ENCODE measurements at regions not wholly inside any gene's neighbourhood (a gene's known extent, or its start where the extent isn't known, plus 50 kb on each side); places are given as distances from the start of the nearest gene placed in this dataset.

GRCh38 chr12:114757684-114758325, 73.8 kb upstream of the TBX3 start:
- Histone ChIP-seq H2AFZ (ENCODE audit: low read length) (no peak overlapping the region), H3K4me2 (ENCODE audit: extremely low read depth, insufficient read depth, low read length) (no peak overlapping the region), H3K9me3 (ENCODE audit: control insufficient read depth, insufficient read depth, low read depth, low read length) (no peaks in the 10 kb centered on the region), H3K9ac (ENCODE audit: insufficient read depth, low read length) (no peak overlapping the region), H3K36me3 (ENCODE audit: control insufficient read depth, insufficient read depth, low read length) (no peaks in the 10 kb centered on the region), H3K27ac (ENCODE audit: insufficient read depth, low read length) (no peak overlapping the region), H3K4me3 (replicated peaks in 1 of 4; ENCODE audit: control extremely low read depth in 1 of 4, insufficient read depth in 1 of 4, low read depth in 3 of 4, low read length in 4 of 4) (no peak overlapping the region), H3K4me1 (ENCODE audit: control insufficient read depth, extremely low read depth, insufficient read depth, low read length) (peaks cover 3% of the 10 kb centered on the region), H4K20me1 (ENCODE audit: control insufficient read depth, extremely low read depth, insufficient read depth, low read length) (no peaks in the 10 kb centered on the region), H3K79me2 (ENCODE audit: control insufficient read depth, insufficient read depth, low read length) (no peaks in the 10 kb centered on the region), H3K27me3 (ENCODE audit: control insufficient read depth, insufficient read depth, low read length) (no peaks in the 10 kb centered on the region)
- no peak for DNase-seq (ENCODE audit: low read depth in 2 of 2)
- TF ChIP-seq, protein P1, sequence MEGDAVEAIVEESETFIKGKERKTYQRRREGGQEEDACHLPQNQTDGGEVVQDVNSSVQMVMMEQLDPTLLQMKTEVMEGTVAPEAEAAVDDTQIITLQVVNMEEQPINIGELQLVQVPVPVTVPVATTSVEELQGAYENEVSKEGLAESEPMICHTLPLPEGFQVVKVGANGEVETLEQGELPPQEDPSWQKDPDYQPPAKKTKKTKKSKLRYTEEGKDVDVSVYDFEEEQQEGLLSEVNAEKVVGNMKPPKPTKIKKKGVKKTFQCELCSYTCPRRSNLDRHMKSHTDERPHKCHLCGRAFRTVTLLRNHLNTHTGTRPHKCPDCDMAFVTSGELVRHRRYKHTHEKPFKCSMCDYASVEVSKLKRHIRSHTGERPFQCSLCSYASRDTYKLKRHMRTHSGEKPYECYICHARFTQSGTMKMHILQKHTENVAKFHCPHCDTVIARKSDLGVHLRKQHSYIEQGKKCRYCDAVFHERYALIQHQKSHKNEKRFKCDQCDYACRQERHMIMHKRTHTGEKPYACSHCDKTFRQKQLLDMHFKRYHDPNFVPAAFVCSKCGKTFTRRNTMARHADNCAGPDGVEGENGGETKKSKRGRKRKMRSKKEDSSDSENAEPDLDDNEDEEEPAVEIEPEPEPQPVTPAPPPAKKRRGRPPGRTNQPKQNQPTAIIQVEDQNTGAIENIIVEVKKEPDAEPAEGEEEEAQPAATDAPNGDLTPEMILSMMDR (conservative IDR thresholded peaks at IDR 0.05 in 1 of 2, IDR thresholded peaks at IDR 0.05 in 1 of 2; ENCODE audit: low read depth in 1 of 2, low read length in 2 of 2), result no peak
- no peak for TF ChIP-seq EZH2 (IDR thresholded peaks at IDR 0.05; ENCODE audit: low read length, missing control alignments)

GRCh38 chr12:114752217-114752616, 68.2 kb upstream of the TBX3 start:
- TF ChIP-seq, protein P1 (conservative IDR thresholded peaks at IDR 0.05 in 1 of 2, IDR thresholded peaks at IDR 0.05 in 1 of 2; ENCODE audit: low read depth in 1 of 2, low read length in 2 of 2), result no peak
- no peak for TF ChIP-seq EZH2 (IDR thresholded peaks at IDR 0.05; ENCODE audit: low read length, missing control alignments)
- no peaks in the 10 kb centered on the region for H4K20me1 ChIP-seq (ENCODE audit: control insufficient read depth, extremely low read depth, insufficient read depth, low read length)
- no peaks in the 10 kb centered on the region for H3K27me3 ChIP-seq (ENCODE audit: control insufficient read depth, insufficient read depth, low read length)
- no peaks in the 10 kb centered on the region for H3K36me3 ChIP-seq (ENCODE audit: control insufficient read depth, insufficient read depth, low read length)
- no peak overlapping the region for H3K4me2 ChIP-seq (ENCODE audit: extremely low read depth, insufficient read depth, low read length)
- H3K79me2 ChIP-seq (ENCODE audit: control insufficient read depth, insufficient read depth, low read length), result no peaks in the 10 kb centered on the region
- DNase-seq (ENCODE audit: low read depth in 2 of 2), result no peak
- H3K9ac ChIP-seq (ENCODE audit: insufficient read depth, low read length), result no peak overlapping the region
- no peak overlapping the region for H2AFZ ChIP-seq (ENCODE audit: low read length)
- no peak overlapping the region for H3K27ac ChIP-seq (ENCODE audit: insufficient read depth, low read length)
- H3K4me1 ChIP-seq (ENCODE audit: control insufficient read depth, extremely low read depth, insufficient read depth, low read length), result peaks cover 4% of the 10 kb centered on the region
- no peaks in the 10 kb centered on the region for H3K9me3 ChIP-seq (ENCODE audit: control insufficient read depth, insufficient read depth, low read depth, low read length)
- H3K4me3 ChIP-seq (replicated peaks in 1 of 4; ENCODE audit: control extremely low read depth in 1 of 4, insufficient read depth in 1 of 4, low read depth in 3 of 4, low read length in 4 of 4), result no peak overlapping the region

DNA sequence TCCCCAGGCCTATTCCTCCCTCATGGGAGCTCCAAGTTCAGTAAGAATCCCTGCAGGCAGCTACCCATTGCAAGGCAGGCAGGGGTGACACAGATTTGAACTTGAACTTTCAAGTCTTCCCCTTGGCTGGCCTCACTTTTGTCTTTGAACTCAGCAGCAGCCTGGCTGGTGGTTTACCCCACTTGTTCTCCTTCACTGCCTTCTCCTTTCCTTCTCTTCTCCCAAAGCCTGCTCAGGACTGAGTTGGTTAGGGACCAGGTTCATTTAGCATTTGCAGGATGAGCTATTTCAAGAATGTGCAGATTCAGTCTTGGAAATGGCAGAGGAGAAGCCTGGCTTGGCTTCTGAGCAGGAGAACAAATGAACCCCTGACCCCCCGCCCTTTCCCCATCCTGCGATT, 67.7 kb upstream of the TBX3 start:
- H4K20me1 ChIP-seq (ENCODE audit: control insufficient read depth, extremely low read depth, insufficient read depth, low read length), result no peaks in the 10 kb centered on the region
- H3K4me1 ChIP-seq (ENCODE audit: control insufficient read depth, extremely low read depth, insufficient read depth, low read length), result peaks cover 8% of the 10 kb centered on the region
- no peak overlapping the region for H3K27ac ChIP-seq (ENCODE audit: insufficient read depth, low read length)
- H3K36me3 ChIP-seq (ENCODE audit: control insufficient read depth, insufficient read depth, low read length), result no peaks in the 10 kb centered on the region
- TF ChIP-seq, protein P1 (conservative IDR thresholded peaks at IDR 0.05 in 1 of 2, IDR thresholded peaks at IDR 0.05 in 1 of 2; ENCODE audit: low read depth in 1 of 2, low read length in 2 of 2), result no peak
- TF ChIP-seq EZH2 (IDR thresholded peaks at IDR 0.05; ENCODE audit: low read length, missing control alignments), result no peak
- H3K79me2 ChIP-seq (ENCODE audit: control insufficient read depth, insufficient read depth, low read length), result no peaks in the 10 kb centered on the region
- H3K9me3 ChIP-seq (ENCODE audit: control insufficient read depth, insufficient read depth, low read depth, low read length), result no peaks in the 10 kb centered on the region
- no peak overlapping the region for H3K4me3 ChIP-seq (replicated peaks in 1 of 4; ENCODE audit: control extremely low read depth in 1 of 4, insufficient read depth in 1 of 4, low read depth in 3 of 4, low read length in 4 of 4)
- H3K9ac ChIP-seq (ENCODE audit: insufficient read depth, low read length), result no peak overlapping the region
- DNase-seq (ENCODE audit: low read depth in 2 of 2), result no peak
- no peaks in the 10 kb centered on the region for H3K27me3 ChIP-seq (ENCODE audit: control insufficient read depth, insufficient read depth, low read length)
- H3K4me2 ChIP-seq (ENCODE audit: extremely low read depth, insufficient read depth, low read length), result no peak overlapping the region
- H2AFZ ChIP-seq (ENCODE audit: low read length), result no peak overlapping the region

Data from fibroblast of lung (primary cell).